IMR-90 (cell line): ENCODE measurements at regions not wholly inside any gene's neighbourhood (a gene's known extent, or its start where the extent isn't known, plus 50 kb on each side); places are given as distances from the start of the nearest gene placed in this dataset.

Experiments
- ATAC-seq: fragments of 200-7000 bp; cut with Tn5 transposase; 2 replicates; pipeline ENCODE4 v1.9.1; 2020; ENCODE audit warnings: low read depth, mild to moderate bottlenecking, moderate library complexity
- BruUV-seq: library from RNA; stranded (reverse); fragments of 400-500 nt; replicated peaks from 2 replicates; lab custom pipeline; 2021; lab: Mats Ljungman, UMichigan
- CTCF ChIA-PET: fragments of 300-600 bp; formaldehyde crosslinking; extraction: SDS; loops from one replicate; lab custom pipeline; 2021; ENCODE audit warnings: antibody characterized with exemption; lab: Yijun Ruan, JAX
- POLR2A ChIA-PET: fragments of 300-600 bp; sonication (Branson Sonifier 250); formaldehyde crosslinking; loops from one replicate; lab custom pipeline; 2022; ENCODE audit warnings: antibody characterized with exemption; ENCODE audit not compliant: unreplicated experiment; lab: Charles Lee
- DNase-seq: peaks from one replicate; pipeline ENCODE4 v3.0.0; 2013
- H2AFZ ChIP-seq: replicated peaks from 2 replicates; pipeline ENCODE3; 2013; ENCODE audit warnings: low read length, mild to moderate bottlenecking; ENCODE audit not compliant: poor library complexity
- H2AK5ac ChIP-seq: 2 replicates; pipeline ENCODE4 v1.6.1; 2013; ENCODE audit warnings: low read depth, low read length, inconsistent platforms
- H2AK9ac ChIP-seq: replicated peaks from 2 replicates; pipeline ENCODE3; 2013; ENCODE audit warnings: mild to moderate bottlenecking, low read depth, low read length, moderate library complexity; ENCODE audit not compliant: poor library complexity
- H2BK120ac ChIP-seq: 2 replicates; pipeline ENCODE4 v1.6.1; 2013; ENCODE audit warnings: low read depth, low read length, inconsistent platforms
- H2BK15ac ChIP-seq: 3 replicates; pipeline ENCODE4 v1.6.1; 2013; ENCODE audit warnings: low read depth, low read length, inconsistent platforms
- H2BK20ac ChIP-seq: 2 replicates; pipeline ENCODE4 v1.6.1; 2013; ENCODE audit warnings: low read depth, mild to moderate bottlenecking, inconsistent platforms, low read length, moderate library complexity
- H2BK5ac ChIP-seq: 2 replicates; pipeline ENCODE4 v1.6.1; 2013; ENCODE audit warnings: mild to moderate bottlenecking, low read depth, low read length, inconsistent platforms; ENCODE audit not compliant: poor library complexity, severe bottlenecking
- H3K14ac ChIP-seq: replicated peaks from 2 replicates; pipeline ENCODE4 v1.6.1; 2013; ENCODE audit warnings: low read depth, low read length, inconsistent platforms
- H3K18ac ChIP-seq: 2 replicates; pipeline ENCODE4 v1.6.1; 2013; ENCODE audit warnings: low read depth, low read length, control low read depth
- H3K23ac ChIP-seq: 2 replicates; pipeline ENCODE4 v1.6.1; 2013; ENCODE audit warnings: low read depth, low read length, inconsistent platforms
- H3K27ac ChIP-seq: 2 replicates; pipeline ENCODE4 v1.5.1; 2013; ENCODE audit warnings: mild to moderate bottlenecking, control low read depth, low read length; ENCODE audit not compliant: insufficient read depth
- H3K27me3 ChIP-seq: 2 replicates; pipeline ENCODE4 v1.6.1; 2013; ENCODE audit warnings: low read length; ENCODE audit not compliant: control insufficient read depth, insufficient read depth
- H3K36me3 ChIP-seq: 2 replicates; pipeline ENCODE4 v1.6.1; 2013; ENCODE audit warnings: low read length, mixed read lengths; ENCODE audit not compliant: control insufficient read depth, insufficient read depth
- H3K4ac ChIP-seq: 2 replicates; pipeline ENCODE4 v1.6.1; 2013; ENCODE audit warnings: low read depth, low read length, inconsistent platforms
- H3K4me1 ChIP-seq: 2 replicates; pipeline ENCODE4 v1.6.1; 2013; ENCODE audit warnings: low read length, mixed read lengths; ENCODE audit not compliant: control insufficient read depth, insufficient read depth
- H3K4me2 ChIP-seq: 2 replicates; pipeline ENCODE4 v1.6.1; 2013; ENCODE audit warnings: low read depth, mild to moderate bottlenecking, control low read depth, low read length, moderate library complexity
- H3K4me3 ChIP-seq: 2 replicates; pipeline ENCODE4 v1.5.1; 2013; ENCODE audit warnings: low read depth, mild to moderate bottlenecking, control low read depth, low read length, moderate library complexity; ENCODE audit not compliant: insufficient read depth
- H3K56ac ChIP-seq: 2 replicates; pipeline ENCODE4 v1.6.1; 2013; ENCODE audit warnings: low read length, inconsistent platforms; ENCODE audit not compliant: insufficient read depth; ENCODE audit errors: extremely low read depth
- H3K79me1 ChIP-seq, 2 experiments: 2 replicates each; pipeline ENCODE4 v1.6.1; 2013; ENCODE audit warnings: low read length in 2 of 2, inconsistent platforms in 1 of 2, low read depth in 1 of 2
- H3K9ac ChIP-seq: 2 replicates; pipeline ENCODE4 v1.6.1; 2013; ENCODE audit warnings: low read depth, low read length, control low read depth
- H3K9me1 ChIP-seq: 2 replicates; pipeline ENCODE4 v1.6.1; 2013; ENCODE audit warnings: low read length, inconsistent platforms; ENCODE audit not compliant: insufficient read depth
- H3K9me3 ChIP-seq: 2 replicates; pipeline ENCODE4 v1.6.1; 2013; ENCODE audit warnings: low read length; ENCODE audit not compliant: control insufficient read depth, insufficient read depth
- H4K20me1 ChIP-seq: 2 replicates; pipeline ENCODE4 v1.6.1; 2013; ENCODE audit warnings: low read length, inconsistent platforms; ENCODE audit not compliant: insufficient read depth
- H4K5ac ChIP-seq: 2 replicates; pipeline ENCODE4 v1.6.1; 2013; ENCODE audit warnings: mild to moderate bottlenecking, low read depth, low read length, control low read depth
- H4K8ac ChIP-seq, 2 experiments: 2 replicates each; pipeline ENCODE4 v1.6.1; 2013; ENCODE audit warnings: low read depth in 2 of 2, low read length in 2 of 2, control low read depth in 1 of 2, inconsistent platforms in 1 of 2
- H4K91ac ChIP-seq: 2 replicates; pipeline ENCODE4 v1.6.1; 2013; ENCODE audit warnings: low read depth, low read length, inconsistent platforms; ENCODE audit not compliant: insufficient read depth
- BHLHE40 ChIP-seq: fragments of 150-350 bp; IDR thresholded peaks from 2 replicates; pipeline ENCODE4 v1.6.1; 2016; ENCODE audit warnings: mild to moderate bottlenecking, low read depth, low read length
- CEBPB ChIP-seq: IDR thresholded peaks from 2 replicates; pipeline ENCODE4 v1.6.1; 2012; ENCODE audit warnings: low read depth, low read length, improper control_type of control experiment
- CHD1 ChIP-seq: IDR thresholded peaks from 2 replicates; pipeline ENCODE4 v1.6.1; 2012; ENCODE audit warnings: low read depth, low read length, improper control_type of control experiment
- ELK1 ChIP-seq: fragments of 150-350 bp; IDR thresholded peaks from 2 replicates; pipeline ENCODE4 v1.6.1; 2016; ENCODE audit warnings: low read depth, mild to moderate bottlenecking, low read length, moderate library complexity, borderline replicate concordance
- FOS ChIP-seq: fragments of 150-350 bp; IDR thresholded peaks from 2 replicates; pipeline ENCODE4 v1.6.1; 2016; ENCODE audit warnings: low read depth, low read length
- MAFK ChIP-seq: IDR thresholded peaks from 2 replicates; pipeline ENCODE4 v1.6.1; 2012; ENCODE audit warnings: low read depth, low read length, improper control_type of control experiment
- MAZ ChIP-seq: IDR thresholded peaks from 2 replicates; pipeline ENCODE4 v1.6.1; 2012; ENCODE audit warnings: low read depth, mild to moderate bottlenecking, low read length, improper control_type of control experiment, moderate library complexity, borderline replicate concordance
- MXI1 ChIP-seq: IDR thresholded peaks from 2 replicates; pipeline ENCODE4 v1.6.1; 2012; ENCODE audit warnings: low read depth, mild to moderate bottlenecking, low read length, moderate library complexity, borderline replicate concordance
- NFE2L2 ChIP-seq: fragments of 150-350 bp; IDR thresholded peaks from 2 replicates; pipeline ENCODE4 v1.6.1; 2016; ENCODE audit warnings: low read depth, mild to moderate bottlenecking, low read length
- POLR2A ChIP-seq: IDR thresholded peaks from 2 replicates; pipeline ENCODE4 v1.6.1; 2012; ENCODE audit warnings: mild to moderate bottlenecking, low read depth, low read length
- RAD21 ChIP-seq: IDR thresholded peaks from 2 replicates; pipeline ENCODE4 v1.6.1; 2012; ENCODE audit warnings: low read length, improper control_type of control experiment
- RCOR1 ChIP-seq: IDR thresholded peaks from 2 replicates; pipeline ENCODE4 v1.6.1; 2012; ENCODE audit warnings: mild to moderate bottlenecking, low read length, improper control_type of control experiment; ENCODE audit not compliant: insufficient replicate concordance
- RFX5 ChIP-seq: IDR thresholded peaks from 2 replicates; pipeline ENCODE4 v1.8.0; 2012; ENCODE audit warnings: low read depth, mild to moderate bottlenecking, low read length, moderate library complexity
- USF2 ChIP-seq: fragments of 150-350 bp; IDR thresholded peaks from 2 replicates; pipeline ENCODE4 v1.6.1; 2017; ENCODE audit warnings: mild to moderate bottlenecking, antibody characterized with exemption, low read length, low read depth
- WGBS, 2 experiments: methylation state at CpG; one replicate each; pipeline versions ENCODE4 v1.1.5 to v1.1.7; 2013; ENCODE audit warnings: missing lambda C conversion rate in 2 of 2; ENCODE audit not compliant: insufficient read length in 1 of 2; ENCODE audit errors: extremely low coverage in 2 of 2; 5-methylcytosine and 5-hydroxymethylcytosine counted together
- dilution Hi-C: fragments of 300-500 bp; cut with HindIII; formaldehyde crosslinking; loops from one replicate; pipeline ENCODE4 v1.14.3; 2018; ENCODE audit warnings: low sequenced_read_pairs; ENCODE audit not compliant: unreplicated experiment
- in situ Hi-C: fragments of 300-500 bp; cut with MboI; formaldehyde crosslinking; loops from 3 replicates; pipeline ENCODE4 v1.14.3; 2019; ENCODE audit warnings: low sequenced_read_pairs, inconsistent platforms, mixed read lengths
- intact Hi-C: fragments of 100-400 bp; cut with micrococcal nuclease; formaldehyde crosslinking; loops from 2 replicates; pipeline ENCODE4 v1.10.0; 2022

GRCh38 chr18:71362140-71362539 lies 1073.3 kb downstream of the SOCS6 start:
- no peak for TF ChIP-seq CHD1
- TF ChIP-seq MAFK: no peak
- no peak for TF ChIP-seq RFX5
- TF ChIP-seq BHLHE40: no peak
- TF ChIP-seq MAZ: no peak
- TF ChIP-seq CEBPB: no peak
- TF ChIP-seq ELK1: no peak
- TF ChIP-seq POLR2A: no peak
- TF ChIP-seq RCOR1: no peak
- TF ChIP-seq NFE2L2: no peak
- TF ChIP-seq USF2: no peak
- TF ChIP-seq MXI1: no peak
- no peak for TF ChIP-seq RAD21
- TF ChIP-seq FOS: no peak
- no TSS peak for BruUV-seq
- no peak overlapping the region for H3K23ac ChIP-seq

More at GRCh38 chr18:71362140-71362539, 1073.3 kb downstream of the SOCS6 start:
- Histone ChIP-seq H2AK5ac (no peak overlapping the region), H3K4me3 (no peak overlapping the region), H3K79me1 (no peaks in the 10 kb centered on the region), H3K36me3 (no peaks in the 10 kb centered on the region), H4K91ac (no peak overlapping the region), H3K9me3 (peaks cover 8% of the 10 kb centered on the region), H2BK20ac (no peak overlapping the region), H2BK5ac (no peak overlapping the region), H4K20me1 (no peaks in the 10 kb centered on the region), H3K14ac (no peak overlapping the region), H2AK9ac (no peak overlapping the region), H3K4me2 (no peak overlapping the region), H2BK120ac (no peak overlapping the region), H3K18ac (no peak overlapping the region), H3K56ac (no peak overlapping the region), H3K4ac (no peak overlapping the region), H2AFZ (no peak overlapping the region), H3K9me1 (no peaks in the 10 kb centered on the region), H3K27ac (no peak overlapping the region), H3K9ac (no peak overlapping the region), H2BK15ac (no peak overlapping the region), H3K27me3 (no peaks in the 10 kb centered on the region), H3K4me1 (no peaks in the 10 kb centered on the region), H4K5ac (no peak overlapping the region), H4K8ac (no peak overlapping the region)
- no peak for DNase-seq
- ChIA-PET CTCF (no interaction called here), POLR2A (no interaction called here)
- in situ Hi-C loops (no loop called here), intact Hi-C loops (no loop called here), dilution Hi-C loops (no loop called here)
- ATAC-seq: no peak
- no CpG with 5 or more reads among the region's 4 CpGs for WGBS, 2 experiments
